OCI-LY1 (cell line): ENCODE measurements at regions not wholly inside any gene's neighbourhood (a gene's known extent, or its start where the extent isn't known, plus 50 kb on each side); places are given as distances from the start of the nearest gene placed in this dataset.

Experiments
- H2AFZ ChIP-seq: fragments of 200-600 bp; sonication (generic), shearing (Covaris generic); 2 replicates; pipeline ENCODE4 v1.6.0; 2014; ENCODE audit warnings: antibody characterized with exemption, mild to moderate bottlenecking, low read length
- H3F3A ChIP-seq: fragments of 200-600 bp; sonication (generic), shearing (Covaris generic); 2 replicates; pipeline ENCODE4 v1.6.0; 2014; ENCODE audit warnings: mild to moderate bottlenecking, antibody characterized with exemption, low read length, moderate library complexity; ENCODE audit not compliant: insufficient read depth
- H3K27ac ChIP-seq: fragments of 200-600 bp; sonication (generic); 2 replicates; pipeline ENCODE4 v1.5.1; 2014; ENCODE audit warnings: low read length, mixed run types, mild to moderate bottlenecking, low read depth; ENCODE audit not compliant: poor library complexity, severe bottlenecking
- H3K27me3 ChIP-seq: fragments of 200-600 bp; sonication (generic); 2 replicates; pipeline ENCODE4 v1.6.0; 2014; ENCODE audit warnings: antibody characterized with exemption, mild to moderate bottlenecking, low read length, moderate library complexity; ENCODE audit not compliant: insufficient read depth
- H3K36me3 ChIP-seq: fragments of 200-600 bp; sonication (generic); 2 replicates; pipeline ENCODE4 v1.6.1; 2014; ENCODE audit warnings: mild to moderate bottlenecking, antibody characterized with exemption, low read length, moderate library complexity, mixed read lengths; ENCODE audit not compliant: insufficient read depth
- H3K4me1 ChIP-seq: fragments of 200-600 bp; sonication (generic); 2 replicates; pipeline ENCODE4 v1.5.1; 2014; ENCODE audit warnings: mild to moderate bottlenecking, low read length, moderate library complexity; ENCODE audit not compliant: insufficient read depth, severe bottlenecking
- H3K4me2 ChIP-seq: fragments of 200-600 bp; sonication (generic), shearing (Covaris generic); 2 replicates; pipeline ENCODE4 v1.6.1; 2014; ENCODE audit warnings: low read length
- H3K4me3 ChIP-seq: fragments of 200-600 bp; sonication (generic); 2 replicates; pipeline ENCODE4 v1.5.1; 2014; ENCODE audit warnings: low read length, low read depth, mild to moderate bottlenecking, mixed read lengths; ENCODE audit not compliant: poor library complexity, severe bottlenecking
- H3K79me2 ChIP-seq: fragments of 200-600 bp; shearing (Covaris generic); 2 replicates; pipeline ENCODE4 v1.6.1; 2016; ENCODE audit warnings: mixed run types, low read length, mixed read lengths; ENCODE audit not compliant: insufficient read depth
- H3K9ac ChIP-seq: fragments of 200-600 bp; sonication (generic), shearing (Covaris generic); 2 replicates; pipeline ENCODE4 v1.6.1; 2014; ENCODE audit warnings: mild to moderate bottlenecking, low read length, mixed read lengths
- H3K9me2 ChIP-seq: fragments of 200-600 bp; sonication (generic), shearing (Covaris generic); 2 replicates; pipeline ENCODE4 v1.6.1; 2014; ENCODE audit warnings: low read depth, mild to moderate bottlenecking, low read length, mixed read lengths
- H3K9me3 ChIP-seq: fragments of 200-600 bp; shearing (Covaris generic); 2 replicates; pipeline ENCODE4 v1.6.1; 2014; ENCODE audit warnings: low read length, mixed read lengths
- H4K20me1 ChIP-seq: fragments of 200-600 bp; sonication (generic), shearing (Covaris generic); 2 replicates; pipeline ENCODE4 v1.6.0; 2016; ENCODE audit warnings: mild to moderate bottlenecking, low read length; ENCODE audit not compliant: insufficient read depth
- EZH2 ChIP-seq: fragments of 200-600 bp; sonication (generic), shearing (Covaris generic); IDR thresholded peaks from 2 replicates; pipeline ENCODE4 v1.8.0; 2017; ENCODE audit warnings: borderline replicate concordance, mixed run types, mild to moderate bottlenecking, antibody characterized with exemption, low read length, moderate library complexity, mixed read lengths
- TF ChIP-seq, protein P1 (sequence below): fragments of 200-600 bp; sonication (generic), shearing (Covaris generic); IDR thresholded peaks from 2 replicates; pipeline ENCODE4 v1.5.1; 2017; ENCODE audit warnings: mild to moderate bottlenecking, antibody characterized with exemption, low read length, moderate library complexity, mixed read lengths

DNA sequence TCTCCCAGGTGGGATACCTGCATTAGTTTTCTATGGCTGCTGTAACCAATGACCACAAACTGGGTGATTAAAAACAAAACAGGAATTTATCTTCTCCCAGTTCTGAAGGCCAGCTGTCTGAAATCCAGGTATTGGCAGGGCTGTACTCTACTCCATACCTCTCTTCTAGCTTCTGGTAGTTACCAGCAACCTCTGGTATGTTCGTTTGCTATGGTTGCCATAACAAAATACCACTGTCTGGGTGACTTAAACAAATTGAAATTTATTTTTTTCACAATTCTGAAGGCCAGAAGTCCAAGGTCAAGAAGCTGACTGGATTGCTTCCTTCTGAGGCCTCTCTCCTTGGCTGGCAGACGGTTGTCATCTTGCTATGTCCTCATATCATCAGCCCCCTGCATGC lies 642.1 kb upstream of the TENM3 start:
- no peak overlapping the region for H3K4me3 ChIP-seq
- H3K9me3 ChIP-seq: no peaks in the 10 kb centered on the region
- H3K4me1 ChIP-seq: no peaks in the 10 kb centered on the region
- H2AFZ ChIP-seq: no peak overlapping the region
- no peaks in the 10 kb centered on the region for H3K79me2 ChIP-seq
- no peak overlapping the region for H3K27ac ChIP-seq
- no peaks in the 10 kb centered on the region for H3K27me3 ChIP-seq
- no peak for TF ChIP-seq EZH2
- TF ChIP-seq, protein P1, sequence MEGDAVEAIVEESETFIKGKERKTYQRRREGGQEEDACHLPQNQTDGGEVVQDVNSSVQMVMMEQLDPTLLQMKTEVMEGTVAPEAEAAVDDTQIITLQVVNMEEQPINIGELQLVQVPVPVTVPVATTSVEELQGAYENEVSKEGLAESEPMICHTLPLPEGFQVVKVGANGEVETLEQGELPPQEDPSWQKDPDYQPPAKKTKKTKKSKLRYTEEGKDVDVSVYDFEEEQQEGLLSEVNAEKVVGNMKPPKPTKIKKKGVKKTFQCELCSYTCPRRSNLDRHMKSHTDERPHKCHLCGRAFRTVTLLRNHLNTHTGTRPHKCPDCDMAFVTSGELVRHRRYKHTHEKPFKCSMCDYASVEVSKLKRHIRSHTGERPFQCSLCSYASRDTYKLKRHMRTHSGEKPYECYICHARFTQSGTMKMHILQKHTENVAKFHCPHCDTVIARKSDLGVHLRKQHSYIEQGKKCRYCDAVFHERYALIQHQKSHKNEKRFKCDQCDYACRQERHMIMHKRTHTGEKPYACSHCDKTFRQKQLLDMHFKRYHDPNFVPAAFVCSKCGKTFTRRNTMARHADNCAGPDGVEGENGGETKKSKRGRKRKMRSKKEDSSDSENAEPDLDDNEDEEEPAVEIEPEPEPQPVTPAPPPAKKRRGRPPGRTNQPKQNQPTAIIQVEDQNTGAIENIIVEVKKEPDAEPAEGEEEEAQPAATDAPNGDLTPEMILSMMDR: no peak
- no peaks in the 10 kb centered on the region for H3K9me2 ChIP-seq
- H4K20me1 ChIP-seq: no peaks in the 10 kb centered on the region
- H3K36me3 ChIP-seq: no peaks in the 10 kb centered on the region
- H3K9ac ChIP-seq: no peak overlapping the region
- no peak overlapping the region for H3K4me2 ChIP-seq
- no peaks in the 10 kb centered on the region for H3F3A ChIP-seq

DNA sequence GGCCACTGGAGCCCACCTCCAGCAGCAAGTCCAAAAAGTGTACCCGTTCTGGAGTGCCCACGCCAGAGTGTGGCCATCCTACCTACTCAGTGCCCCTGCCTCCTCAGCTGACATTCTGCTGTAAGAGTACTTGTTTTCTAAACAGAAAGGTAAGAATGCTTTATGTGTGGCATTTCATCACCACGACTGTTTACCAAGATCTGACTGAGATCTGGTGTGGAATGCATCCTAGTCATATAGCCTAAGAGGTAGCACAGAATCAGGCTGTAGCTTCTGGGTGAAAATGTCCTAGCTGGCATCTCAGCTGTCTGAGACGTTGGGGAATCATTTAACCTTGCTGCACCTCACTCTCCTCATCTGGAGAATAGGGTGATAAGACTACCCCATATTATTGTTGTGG lies 638.7 kb upstream of the TENM3 start:
- Histone ChIP-seq H3K9ac (no peak overlapping the region), H3K9me3 (no peaks in the 10 kb centered on the region), H3K36me3 (no peaks in the 10 kb centered on the region), H4K20me1 (no peaks in the 10 kb centered on the region), H3F3A (no peaks in the 10 kb centered on the region), H3K4me3 (no peak overlapping the region), H3K4me1 (no peaks in the 10 kb centered on the region), H2AFZ (no peak overlapping the region), H3K27ac (no peak overlapping the region), H3K4me2 (no peak overlapping the region), H3K27me3 (no peaks in the 10 kb centered on the region), H3K9me2 (no peaks in the 10 kb centered on the region), H3K79me2 (no peaks in the 10 kb centered on the region)
- no peak for TF ChIP-seq EZH2
- TF ChIP-seq, protein P1: no peak

DNA sequence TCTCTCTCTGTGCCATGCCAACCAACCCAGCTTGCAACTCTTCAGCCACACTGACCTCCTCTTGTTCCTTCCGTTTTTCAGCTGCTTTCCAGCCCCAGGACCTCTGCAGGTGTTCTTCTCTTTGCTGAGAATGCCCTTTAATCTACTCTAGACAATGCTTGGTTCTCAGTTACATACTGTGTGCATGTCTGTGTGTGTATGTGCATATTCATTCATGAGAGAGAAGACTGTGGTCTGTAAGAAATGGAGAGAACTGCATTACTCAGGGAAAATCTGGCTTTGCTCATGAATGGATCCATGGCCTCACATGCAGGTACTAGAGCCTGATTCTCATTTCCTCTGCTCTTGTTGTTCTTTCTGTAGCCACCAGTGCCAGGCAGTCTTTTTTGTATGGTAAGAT lies 636.9 kb upstream of the TENM3 start:
- H3K9me3 ChIP-seq: no peaks in the 10 kb centered on the region
- H3K9me2 ChIP-seq: no peaks in the 10 kb centered on the region
- no peak overlapping the region for H3K9ac ChIP-seq
- H3K4me1 ChIP-seq: no peaks in the 10 kb centered on the region
- H3K4me3 ChIP-seq: no peak overlapping the region
- H3K36me3 ChIP-seq: no peaks in the 10 kb centered on the region
- no peaks in the 10 kb centered on the region for H3F3A ChIP-seq
- no peak overlapping the region for H3K27ac ChIP-seq
- H2AFZ ChIP-seq: no peak overlapping the region
- no peaks in the 10 kb centered on the region for H4K20me1 ChIP-seq
- TF ChIP-seq, protein P1: no peak
- TF ChIP-seq EZH2: no peak
- no peaks in the 10 kb centered on the region for H3K27me3 ChIP-seq
- no peak overlapping the region for H3K4me2 ChIP-seq
- no peaks in the 10 kb centered on the region for H3K79me2 ChIP-seq
